Vagina (tissue), 2 donors: ENCODE measurements at regions not wholly inside any gene's neighbourhood (a gene's known extent, or its start where the extent isn't known, plus 50 kb on each side); places are given as distances from the start of the nearest gene placed in this dataset.
A peak's percentile ranks its signal among the peaks of the same experiment; 100 is the strongest.

ENCODE experiments used
- POLR2AphosphoS5 ChIP-seq, 2 donors: sonication (generic); formaldehyde crosslinking; IDR thresholded peaks; one replicate each; pipeline ENCODE4 v1.9.0; 2017; ENCODE audit warnings: antibody characterized with exemption in 2 of 2, mild to moderate bottlenecking in 2 of 2, low read depth in 1 of 2; ENCODE audit not compliant: insufficient read depth in 1 of 2
- TF ChIP-seq, protein P1 (sequence below), 3 experiments: fragments of 450-650 bp in 2 of 3; fragments of 200-600 bp in 1 of 3; sonication (generic) in 1 of 3; IDR thresholded peaks; one replicate each; pipeline ENCODE4 v1.5.1; 2017 to 2019; ENCODE audit warnings: antibody characterized with exemption in 3 of 3, mild to moderate bottlenecking in 2 of 3, moderate library complexity in 2 of 3

DNA sequence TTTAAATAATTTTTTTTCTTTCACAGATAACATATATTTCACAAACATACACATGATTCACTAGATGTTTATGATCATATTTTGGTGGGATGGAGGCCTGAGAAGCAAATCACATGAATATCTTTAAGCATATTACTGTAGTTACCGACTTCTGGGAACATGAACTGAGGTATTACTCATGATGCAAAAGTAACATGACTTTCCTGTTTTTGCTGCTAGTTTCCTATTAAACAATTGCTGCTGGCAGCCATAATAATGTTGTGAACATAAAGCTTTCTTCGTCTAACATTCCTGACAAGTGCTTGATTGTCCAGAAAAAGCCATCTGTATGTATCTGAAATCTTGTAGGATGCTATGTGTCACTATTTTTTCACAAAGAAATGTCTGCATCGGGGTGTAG, 145.4 kb downstream of the MTX2 start:
- TF ChIP-seq, protein P1, sequence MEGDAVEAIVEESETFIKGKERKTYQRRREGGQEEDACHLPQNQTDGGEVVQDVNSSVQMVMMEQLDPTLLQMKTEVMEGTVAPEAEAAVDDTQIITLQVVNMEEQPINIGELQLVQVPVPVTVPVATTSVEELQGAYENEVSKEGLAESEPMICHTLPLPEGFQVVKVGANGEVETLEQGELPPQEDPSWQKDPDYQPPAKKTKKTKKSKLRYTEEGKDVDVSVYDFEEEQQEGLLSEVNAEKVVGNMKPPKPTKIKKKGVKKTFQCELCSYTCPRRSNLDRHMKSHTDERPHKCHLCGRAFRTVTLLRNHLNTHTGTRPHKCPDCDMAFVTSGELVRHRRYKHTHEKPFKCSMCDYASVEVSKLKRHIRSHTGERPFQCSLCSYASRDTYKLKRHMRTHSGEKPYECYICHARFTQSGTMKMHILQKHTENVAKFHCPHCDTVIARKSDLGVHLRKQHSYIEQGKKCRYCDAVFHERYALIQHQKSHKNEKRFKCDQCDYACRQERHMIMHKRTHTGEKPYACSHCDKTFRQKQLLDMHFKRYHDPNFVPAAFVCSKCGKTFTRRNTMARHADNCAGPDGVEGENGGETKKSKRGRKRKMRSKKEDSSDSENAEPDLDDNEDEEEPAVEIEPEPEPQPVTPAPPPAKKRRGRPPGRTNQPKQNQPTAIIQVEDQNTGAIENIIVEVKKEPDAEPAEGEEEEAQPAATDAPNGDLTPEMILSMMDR (IDR thresholded peaks at IDR 0.05): no peak
- peak in 1 of 2 donors; percentile 16 for TF ChIP-seq POLR2AphosphoS5 (IDR thresholded peaks at IDR 0.05; ENCODE audit: insufficient read depth in 1 of 2, low read depth in 1 of 2)
